HG03175 (cell line): ENCODE measurements at regions not wholly inside any gene's neighbourhood (a gene's known extent, or its start where the extent isn't known, plus 50 kb on each side); places are given as distances from the start of the nearest gene placed in this dataset.

Experiments
- ATAC-seq: cut with Tn5 transposase; IDR thresholded peaks from one replicate; pipeline ENCODE4 v1.9.1; 2021; ENCODE audit warnings: mild to moderate bottlenecking, moderate library complexity; ENCODE audit not compliant: unreplicated experiment

DNA sequence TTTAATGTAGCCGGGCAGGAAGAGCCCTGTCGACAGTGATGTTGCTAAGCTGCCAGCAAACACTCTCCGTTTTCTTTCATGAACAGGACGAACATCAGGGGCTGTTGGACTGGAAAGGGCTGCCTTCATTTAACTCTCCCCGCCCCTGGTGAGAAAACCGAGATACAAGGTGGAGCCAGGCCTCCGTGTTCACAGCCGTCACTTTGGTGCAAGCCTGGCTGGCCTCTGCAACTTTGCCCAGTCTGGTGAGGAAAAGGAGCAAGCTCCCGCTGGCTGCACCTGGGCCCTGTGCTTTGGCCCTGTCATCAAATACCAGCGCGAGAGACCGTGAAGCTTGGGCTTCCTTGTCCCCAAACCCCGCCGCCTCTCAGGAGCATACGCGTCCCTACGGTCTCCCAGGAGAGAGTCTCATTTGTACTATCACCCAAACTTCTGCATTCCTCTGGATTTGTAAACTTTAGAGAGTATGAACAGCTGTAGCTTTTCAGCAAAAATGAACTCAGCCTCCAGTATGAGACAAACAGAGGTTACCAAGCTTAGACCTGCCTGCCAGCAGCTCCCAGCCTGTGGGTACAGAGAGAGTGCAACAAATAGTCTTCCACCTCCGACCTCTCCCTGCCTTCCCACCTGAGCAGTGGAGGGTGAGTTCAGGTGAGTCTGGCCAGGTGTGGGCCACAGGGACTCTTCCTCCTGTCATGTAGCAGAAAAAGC lies 445.3 kb upstream of the MGMT start:
- ATAC-seq: no peak

- ATAC-seq: no peak
Observed at GRCh38 chr10:129023082-129023481, 444.0 kb upstream of the MGMT start.

- ATAC-seq: no peak
Observed at GRCh38 chr10:129024046-129024445, 443.0 kb upstream of the MGMT start.

DNA sequence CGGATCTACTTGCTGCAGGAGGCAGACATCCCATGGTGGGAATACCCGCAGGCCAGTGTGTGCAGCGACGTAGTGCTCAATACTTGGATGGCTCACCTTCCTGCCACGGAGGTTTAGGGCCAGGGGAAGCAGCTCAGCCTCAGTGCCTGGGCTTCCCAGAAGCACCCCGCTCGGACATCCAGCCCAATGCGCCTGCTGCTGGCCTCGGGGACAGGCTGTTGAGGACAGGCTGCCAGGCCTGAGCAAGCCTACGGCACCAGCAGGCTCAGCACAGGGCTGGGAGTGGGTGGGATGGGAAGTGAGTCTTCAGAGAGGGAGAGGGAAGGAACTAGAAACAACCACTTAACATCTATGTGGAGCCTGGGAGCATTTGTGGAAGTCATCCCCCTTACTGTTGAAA lies 441.3 kb upstream of the MGMT start:
- no peak for ATAC-seq

- no peak for ATAC-seq
Observed at GRCh38 chr10:129027906-129028305, 439.1 kb upstream of the MGMT start.

DNA sequence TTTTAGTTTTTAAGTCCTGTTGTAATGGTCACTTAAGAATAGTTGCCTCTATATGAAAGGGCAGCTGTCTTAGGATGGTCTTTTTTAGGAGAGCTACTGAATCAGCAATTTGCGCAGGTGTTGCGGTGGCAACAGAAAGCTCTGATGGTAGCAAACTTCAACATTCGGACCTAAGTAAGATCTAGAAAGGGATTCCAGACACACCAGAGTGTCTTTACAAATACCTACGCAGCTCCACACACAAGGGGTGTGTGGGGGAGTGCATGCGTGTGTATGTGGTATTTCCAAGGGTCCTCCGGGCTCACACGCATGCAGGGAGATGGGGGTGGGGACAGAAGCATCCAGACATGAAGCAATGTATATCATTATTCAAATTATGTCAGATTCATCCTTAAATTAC lies 438.6 kb upstream of the MGMT start:
- ATAC-seq: no peak

DNA sequence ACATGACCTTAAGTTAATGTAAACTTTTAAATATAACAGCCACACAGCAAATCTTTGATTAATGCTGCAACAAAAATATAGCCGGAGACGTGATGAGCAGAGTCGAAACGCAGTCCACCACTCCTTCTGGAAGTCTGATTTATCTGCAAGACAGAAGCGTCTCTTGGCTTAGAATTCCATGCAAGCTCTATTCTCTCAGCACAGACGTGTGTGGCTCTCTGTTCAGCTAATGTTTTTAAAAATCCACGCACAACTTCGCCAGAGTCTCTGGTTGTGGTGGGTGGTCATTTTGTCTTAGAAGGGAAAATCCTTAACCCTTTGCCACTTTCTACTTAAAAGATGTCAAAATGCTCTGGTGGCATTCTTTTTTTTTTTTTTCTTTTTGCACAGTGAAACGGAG lies 438.0 kb upstream of the MGMT start:
- ATAC-seq: no peak

DNA sequence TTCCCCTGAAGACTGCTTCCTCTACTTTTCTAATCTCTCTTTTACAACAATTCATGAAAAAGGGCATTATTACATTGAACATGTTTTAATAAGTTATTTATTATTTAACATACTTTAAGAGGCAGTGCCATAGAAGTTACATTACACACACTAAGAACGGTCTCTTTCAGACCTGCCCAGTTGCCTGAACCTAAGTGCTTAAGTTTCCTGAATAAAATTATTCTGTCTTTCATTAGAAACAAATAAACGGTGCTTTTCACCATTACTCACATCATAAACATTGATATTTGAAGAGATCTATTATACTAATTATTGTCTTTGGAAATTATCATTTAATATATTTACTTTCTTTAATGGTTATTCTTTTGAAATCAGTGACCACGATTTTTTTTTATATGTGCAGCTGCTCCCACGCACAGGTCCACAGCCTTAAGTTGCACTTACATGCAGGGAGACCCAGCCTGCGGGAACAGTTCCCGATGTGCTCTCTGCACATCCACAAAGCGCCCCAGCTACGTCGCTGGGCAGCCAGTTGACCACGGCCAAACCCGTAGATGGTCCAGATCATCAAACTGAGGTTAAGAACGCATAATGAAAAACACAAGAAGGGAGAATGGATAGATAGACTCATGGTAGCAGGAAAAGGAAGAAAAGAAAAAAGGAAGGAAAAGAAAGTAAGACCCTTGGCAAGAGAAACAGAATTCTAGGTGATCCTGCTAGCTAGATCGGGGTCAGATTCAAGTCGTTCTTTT lies 437.0 kb upstream of the MGMT start:
- ATAC-seq: no peak

GRCh38 chr10:129030603-129030895 lies 436.5 kb upstream of the MGMT start:
- no peak for ATAC-seq

DNA sequence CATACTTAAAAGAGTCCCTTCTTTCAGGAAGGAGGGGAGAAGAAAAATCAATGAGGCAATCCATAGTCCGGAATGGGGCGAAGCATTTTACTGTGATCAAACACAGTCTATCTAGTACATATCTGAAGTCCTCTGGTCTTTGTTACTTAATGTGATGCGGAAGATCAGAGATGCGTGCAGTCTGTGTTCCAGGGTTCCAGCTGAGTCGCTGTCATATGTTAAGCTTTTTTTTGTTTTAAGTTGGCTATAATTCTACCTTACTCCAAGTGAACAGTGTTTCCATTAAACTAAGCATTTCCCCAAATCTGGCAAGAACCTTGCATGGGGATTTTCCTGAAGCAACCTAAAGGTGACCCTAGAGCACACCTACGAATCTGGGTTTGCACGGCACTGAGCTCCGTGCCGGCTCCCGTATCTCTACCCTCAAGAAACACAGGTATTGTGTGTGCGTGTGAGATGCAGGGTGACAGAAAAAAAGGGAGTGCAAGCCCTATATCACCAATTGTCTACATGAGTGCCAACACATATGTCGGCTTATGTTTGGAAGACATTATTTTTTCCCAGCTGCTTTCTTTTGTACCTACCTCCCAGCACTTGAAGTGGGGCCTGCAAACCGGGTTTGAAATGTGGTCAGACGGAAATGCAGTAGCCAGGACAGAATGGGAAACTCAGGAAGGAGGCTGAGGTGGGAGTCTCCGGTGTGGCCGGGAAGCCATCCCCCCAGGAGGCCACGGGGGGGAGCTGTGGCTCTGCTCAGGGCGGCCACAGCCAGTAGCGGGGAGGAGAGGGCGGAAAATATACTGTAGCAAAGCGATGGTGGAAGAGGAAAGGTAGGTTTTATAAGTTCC lies 435.8 kb upstream of the MGMT start:
- peak; percentile 57 for ATAC-seq

DNA sequence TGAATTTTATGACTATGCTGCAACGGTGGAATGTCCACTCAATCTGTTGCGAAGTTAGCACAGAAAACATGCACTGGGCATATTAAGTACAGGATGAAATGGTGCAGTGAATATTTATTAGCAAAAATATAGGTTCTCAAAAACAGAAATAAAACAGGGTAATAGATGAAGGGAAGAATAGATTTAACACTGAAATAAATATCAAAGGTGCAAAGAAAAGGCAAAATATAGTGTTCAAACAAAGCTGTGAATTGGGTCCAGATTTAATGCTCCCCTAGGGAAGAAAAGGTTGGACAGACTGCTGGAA lies 435.2 kb upstream of the MGMT start:
- ATAC-seq: no peak

DNA sequence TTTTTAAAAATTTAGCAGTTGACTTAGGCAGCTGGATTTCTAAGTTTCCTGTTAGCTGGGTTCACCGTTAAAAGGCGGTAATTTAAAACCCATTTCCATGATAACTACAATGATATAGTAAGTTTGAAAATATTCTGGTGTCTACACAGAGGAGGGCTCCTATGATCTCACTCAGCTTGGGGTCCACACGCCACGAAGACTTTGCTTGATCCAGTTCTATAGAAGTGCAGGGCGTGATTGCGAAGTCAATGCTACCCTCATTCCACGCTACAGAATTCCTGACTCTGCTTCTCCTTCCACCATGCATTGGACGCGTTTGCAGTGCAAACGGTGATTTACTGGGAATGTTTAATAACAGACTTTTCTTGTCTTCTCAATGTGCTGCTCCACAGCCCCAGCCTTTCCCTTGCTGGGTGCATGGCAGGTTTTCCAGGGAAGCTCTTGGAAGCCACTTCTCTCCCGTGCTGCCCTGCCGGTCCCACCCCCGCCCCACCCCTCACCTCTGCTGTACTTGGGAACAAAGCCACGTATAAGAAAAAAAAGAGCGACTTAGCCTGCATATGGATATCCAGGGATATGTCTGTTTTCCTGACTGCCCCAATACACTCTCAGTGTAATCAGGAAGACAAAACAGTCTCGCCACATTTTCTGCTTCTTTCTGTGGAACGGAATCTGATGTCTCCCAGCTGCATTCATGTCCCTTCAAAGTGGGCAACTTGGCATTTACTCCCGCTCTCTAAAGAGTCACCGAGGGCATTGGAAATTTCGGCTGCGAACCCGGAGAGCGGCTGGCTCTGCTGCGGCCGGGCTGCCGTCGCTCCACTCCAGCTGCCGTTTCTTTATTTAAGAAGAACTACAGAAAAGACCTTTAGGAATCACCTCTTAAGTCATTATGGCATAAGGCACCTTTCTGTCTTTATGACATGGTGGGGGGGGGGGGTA lies 434.4 kb upstream of the MGMT start:
- no peak for ATAC-seq

GRCh38 chr10:129033340-129033739 lies 433.7 kb upstream of the MGMT start:
- no peak for ATAC-seq

DNA sequence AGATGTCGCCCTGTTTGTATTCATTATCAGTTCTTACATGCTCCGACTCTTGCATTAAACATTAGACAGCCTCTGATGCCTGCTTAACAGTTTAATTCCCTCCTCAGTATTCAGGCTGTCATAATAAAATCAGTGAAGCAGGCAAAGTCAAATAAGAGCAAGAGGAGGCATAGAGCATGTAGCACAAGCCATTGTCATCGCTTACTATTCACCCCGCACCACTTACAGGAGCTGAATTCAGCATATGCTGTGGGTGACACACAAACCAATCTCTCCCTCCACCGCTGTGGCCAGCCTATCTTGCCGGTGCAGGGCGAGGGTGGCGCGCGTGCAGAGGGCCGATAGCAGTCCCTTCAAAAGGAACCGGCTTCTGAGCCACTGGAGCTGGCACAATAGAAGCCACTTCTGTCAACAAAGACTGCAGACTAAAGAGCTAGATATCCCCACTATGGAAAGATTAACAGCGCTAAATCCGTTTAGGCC lies 433.2 kb upstream of the MGMT start:
- ATAC-seq: no peak

GRCh38 chr10:129035052-129035827 lies 431.8 kb upstream of the MGMT start:
- ATAC-seq: no peak

DNA sequence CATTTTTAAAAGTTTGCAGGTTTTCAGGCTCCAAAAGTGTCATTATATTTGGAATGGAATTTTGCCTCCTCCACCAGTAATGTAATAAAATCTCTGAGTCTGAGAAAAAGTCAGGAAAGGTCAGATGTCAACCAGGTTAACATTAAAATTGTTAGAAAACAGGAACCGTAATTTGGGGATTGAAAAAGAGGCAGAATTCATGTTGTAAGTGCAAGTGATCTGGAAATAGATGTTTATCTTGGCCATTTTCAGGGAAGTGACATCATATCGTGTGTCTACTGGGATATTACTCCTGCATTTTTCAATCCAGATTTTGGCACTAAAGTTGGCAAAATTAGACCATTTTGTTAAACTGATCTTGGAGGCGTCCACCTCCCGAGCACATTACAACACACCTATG lies 428.5 kb upstream of the MGMT start:
- ATAC-seq: no peak

DNA sequence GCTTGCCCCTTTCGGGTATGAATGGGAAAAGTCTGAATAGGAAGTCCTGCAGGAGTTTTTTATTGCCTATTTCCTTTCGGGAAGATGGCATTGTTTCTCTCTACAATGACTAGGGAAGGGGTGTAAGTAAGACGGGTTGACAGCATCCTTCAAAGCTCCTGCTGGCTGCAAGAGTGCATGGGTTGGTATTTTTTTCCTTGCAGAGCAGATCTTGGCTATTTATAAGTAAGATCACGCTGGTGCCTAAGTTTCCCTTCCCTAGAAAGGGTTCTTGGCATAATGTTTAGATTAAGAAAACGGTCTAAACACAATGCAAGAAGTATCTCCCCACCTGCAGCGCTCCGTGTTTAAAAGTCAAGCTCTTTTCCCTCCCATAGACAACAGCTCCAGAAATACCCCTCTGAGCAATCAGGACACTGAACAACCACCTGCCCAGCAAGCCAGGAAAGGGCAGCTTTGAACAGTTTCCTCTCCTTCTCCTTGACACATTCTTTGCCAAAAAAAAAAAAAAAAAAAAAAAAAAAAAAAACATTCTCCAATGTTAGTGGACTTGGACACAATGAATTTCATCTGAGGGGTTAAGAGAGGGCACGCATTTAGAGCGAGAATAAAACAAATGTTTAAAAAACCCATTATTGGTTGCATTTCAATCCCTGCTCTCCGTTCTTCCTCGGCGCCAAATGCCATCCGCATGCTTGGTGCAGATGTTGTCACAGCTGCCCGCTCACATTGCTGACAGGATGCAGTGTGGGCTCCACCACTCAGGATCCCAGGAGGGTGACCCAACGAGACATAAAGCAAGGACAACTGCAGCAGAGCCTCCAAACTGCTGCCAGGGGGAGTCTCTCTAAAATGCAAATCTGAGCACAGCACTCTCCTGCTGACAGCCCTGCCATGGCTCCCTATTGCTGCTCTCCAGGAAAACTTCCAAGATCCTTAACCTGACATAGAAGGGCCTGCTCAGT lies 427.4 kb upstream of the MGMT start:
- ATAC-seq: no peak

DNA sequence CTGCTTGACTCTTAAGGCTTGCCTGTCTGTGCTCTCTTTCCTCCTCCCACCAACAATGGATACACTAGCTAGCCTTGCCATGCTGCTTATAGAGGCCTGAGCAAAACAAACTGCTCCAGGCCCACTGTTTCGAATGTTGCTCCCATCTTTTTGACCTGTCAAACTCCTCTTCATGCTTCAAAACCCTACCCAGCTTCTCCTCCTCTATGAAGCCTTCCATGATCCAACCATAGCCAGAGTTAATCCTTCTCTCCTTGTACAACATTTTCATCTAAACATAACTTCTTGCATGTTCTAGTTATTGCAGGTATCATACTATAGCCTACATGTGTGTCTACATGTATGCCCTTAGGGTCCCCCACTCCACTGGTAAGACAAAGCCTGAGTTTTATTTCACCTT lies 426.7 kb upstream of the MGMT start:
- ATAC-seq: no peak

GRCh38 chr10:129041916-129042315 lies 425.1 kb upstream of the MGMT start:
- ATAC-seq: no peak
